Endothelial cell (in vitro differentiated cells): ENCODE measurements at regions not wholly inside any gene's neighbourhood (a gene's known extent, or its start where the extent isn't known, plus 50 kb on each side); places are given as distances from the start of the nearest gene placed in this dataset.

Experiments
- DNase-seq: peaks from one replicate; pipeline ENCODE4 v3.0.0; 2021; ENCODE audit warnings: low spot score
- H3K27ac Mint-ChIP-seq: one replicate; pipeline ENCODE4 v1.8.0; 2021; ENCODE audit warnings: mixed read lengths, inconsistent platforms; ENCODE audit not compliant: unreplicated experiment
- H3K27me3 Mint-ChIP-seq: one replicate; pipeline ENCODE4 v1.8.0; 2021; ENCODE audit warnings: mild to moderate bottlenecking, moderate library complexity, mixed read lengths, inconsistent platforms; ENCODE audit not compliant: unreplicated experiment
- H3K36me3 Mint-ChIP-seq: one replicate; pipeline ENCODE4 v1.8.0; 2021; ENCODE audit warnings: mild to moderate bottlenecking, low read depth, mixed read lengths, inconsistent platforms; ENCODE audit not compliant: unreplicated experiment
- H3K4me1 Mint-ChIP-seq: one replicate; pipeline ENCODE4 v1.8.0; 2021; ENCODE audit warnings: mild to moderate bottlenecking, mixed read lengths, inconsistent platforms; ENCODE audit not compliant: unreplicated experiment
- H3K4me3 Mint-ChIP-seq: one replicate; pipeline ENCODE4 v1.8.0; 2021; ENCODE audit warnings: mild to moderate bottlenecking, mixed read lengths, inconsistent platforms; ENCODE audit not compliant: unreplicated experiment
- H3K9me3 Mint-ChIP-seq: one replicate; pipeline ENCODE4 v1.8.0; 2021; ENCODE audit warnings: mixed read lengths, inconsistent platforms; ENCODE audit not compliant: unreplicated experiment
- CTCF ChIP-seq: fragments of 200-600 bp; sonication (generic); IDR thresholded peaks from one replicate; pipeline ENCODE4 v1.5.0; 2021; ENCODE audit warnings: antibody characterized with exemption; ENCODE audit not compliant: unreplicated experiment

- TF ChIP-seq CTCF, result no peak
- DNase-seq, result no peak
- peaks cover under 1% of the 10 kb centered on the region for H3K27me3 Mint-ChIP-seq
- H3K36me3 Mint-ChIP-seq, result no peaks in the 10 kb centered on the region
- H3K9me3 Mint-ChIP-seq, result no peaks in the 10 kb centered on the region
- H3K4me1 Mint-ChIP-seq, result no peaks in the 10 kb centered on the region
- H3K27ac Mint-ChIP-seq, result no peak overlapping the region
- H3K4me3 Mint-ChIP-seq, result no peak overlapping the region
Observed at GRCh38 chr6:134379599-134379998, 61.7 kb upstream of the SGK1 start.

GRCh38 chr6:134379076-134379475 is 61.2 kb upstream of the SGK1 start:
- H3K27ac Mint-ChIP-seq, result no peak overlapping the region
- no peaks in the 10 kb centered on the region for H3K4me1 Mint-ChIP-seq
- no peaks in the 10 kb centered on the region for H3K9me3 Mint-ChIP-seq
- DNase-seq, result no peak
- no peak for TF ChIP-seq CTCF
- H3K4me3 Mint-ChIP-seq, result no peak overlapping the region
- no peaks in the 10 kb centered on the region for H3K27me3 Mint-ChIP-seq
- H3K36me3 Mint-ChIP-seq, result no peaks in the 10 kb centered on the region

- no peak for TF ChIP-seq CTCF
- DNase-seq, result no peak
- Mint-ChIP-seq H3K27ac (no peak overlapping the region), H3K9me3 (no peaks in the 10 kb centered on the region), H3K36me3 (no peaks in the 10 kb centered on the region), H3K4me3 (no peak overlapping the region), H3K4me1 (no peaks in the 10 kb centered on the region), H3K27me3 (no peaks in the 10 kb centered on the region)
Observed at GRCh38 chr6:134378426-134378825, 60.5 kb upstream of the SGK1 start.

GRCh38 chr6:134376785-134377184 is 58.9 kb upstream of the SGK1 start:
- H3K36me3 Mint-ChIP-seq, result no peaks in the 10 kb centered on the region
- H3K4me3 Mint-ChIP-seq, result no peak overlapping the region
- H3K9me3 Mint-ChIP-seq, result no peaks in the 10 kb centered on the region
- no peak for DNase-seq
- no peak overlapping the region for H3K27ac Mint-ChIP-seq
- H3K27me3 Mint-ChIP-seq, result no peaks in the 10 kb centered on the region
- no peak for TF ChIP-seq CTCF
- no peaks in the 10 kb centered on the region for H3K4me1 Mint-ChIP-seq

- Mint-ChIP-seq H3K27ac (no peak overlapping the region), H3K4me3 (no peak overlapping the region), H3K9me3 (no peaks in the 10 kb centered on the region), H3K36me3 (no peaks in the 10 kb centered on the region), H3K27me3 (peaks cover 1% of the 10 kb centered on the region), H3K4me1 (no peaks in the 10 kb centered on the region)
- no peak for DNase-seq
- TF ChIP-seq CTCF, result no peak
Observed at GRCh38 chr6:134375220-134375580, 57.3 kb upstream of the SGK1 start.
